SK-N-DZ (cell line): ENCODE measurements at regions not wholly inside any gene's neighbourhood (a gene's known extent, or its start where the extent isn't known, plus 50 kb on each side); places are given as distances from the start of the nearest gene placed in this dataset.

ENCODE experiments used
- DNase-seq: peaks from one replicate; pipeline ENCODE4 v3.0.0-alpha.2; 2015; ENCODE audit warnings: low spot score

GRCh38 chr5:3024126-3024525 lies 272.6 kb upstream of the IRX2 start:
- no peak for DNase-seq

- DNase-seq, result no peak
Observed at GRCh38 chr5:3023656-3024055, 272.2 kb upstream of the IRX2 start.

GRCh38 chr5:3022665-3023064 lies 271.2 kb upstream of the IRX2 start:
- DNase-seq, result no peak

- DNase-seq, result no peak
Observed at GRCh38 chr5:3020426-3020825, 268.9 kb upstream of the IRX2 start.

- no peak for DNase-seq
Observed at GRCh38 chr5:3019045-3019444, 267.6 kb upstream of the IRX2 start.

- no peak for DNase-seq
Observed at GRCh38 chr5:3011764-3012017, 260.2 kb upstream of the IRX2 start.

- DNase-seq, result no peak
Observed at GRCh38 chr5:3010953-3011763, 259.7 kb upstream of the IRX2 start.

- no peak for DNase-seq
Observed at GRCh38 chr5:3010301-3010952, 258.9 kb upstream of the IRX2 start.

- no peak for DNase-seq
Observed at GRCh38 chr5:3009605-3010004, 258.1 kb upstream of the IRX2 start.

- DNase-seq, result no peak
Observed at GRCh38 chr5:3007577-3007976, 256.1 kb upstream of the IRX2 start.

GRCh38 chr5:3006961-3007551 lies 255.6 kb upstream of the IRX2 start:
- no peak for DNase-seq

- no peak for DNase-seq
Observed at GRCh38 chr5:3006526-3006925, 255.0 kb upstream of the IRX2 start.

GRCh38 chr5:3004361-3005080 lies 253.0 kb upstream of the IRX2 start:
- DNase-seq, result no peak

- DNase-seq, result no peak
Observed at GRCh38 chr5:3002230-3002629, 250.8 kb upstream of the IRX2 start.

- DNase-seq, result no peak
Observed at GRCh38 chr5:3000631-3001030, 249.2 kb upstream of the IRX2 start.

GRCh38 chr5:2999926-3000325 lies 248.4 kb upstream of the IRX2 start:
- no peak for DNase-seq

- no peak for DNase-seq
Observed at GRCh38 chr5:2998106-2998505, 246.6 kb upstream of the IRX2 start.

GRCh38 chr5:2997179-2997578 lies 245.7 kb upstream of the IRX2 start:
- DNase-seq, result no peak

GRCh38 chr5:2996687-2997086 lies 245.2 kb upstream of the IRX2 start:
- no peak for DNase-seq

- DNase-seq, result no peak
Observed at GRCh38 chr5:2996248-2996647, 244.8 kb upstream of the IRX2 start.

GRCh38 chr5:2995667-2996066 lies 244.2 kb upstream of the IRX2 start:
- DNase-seq, result no peak

- DNase-seq, result no peak
Observed at GRCh38 chr5:2995035-2995434, 243.6 kb upstream of the IRX2 start.

GRCh38 chr5:2993771-2994170 lies 242.3 kb upstream of the IRX2 start:
- no peak for DNase-seq
